ENCODE measurements at regions not wholly inside any gene's neighbourhood (a gene's known extent, or its start where the extent isn't known, plus 50 kb on each side); places are given as distances from the start of the nearest gene placed in this dataset.

- TF ChIP-seq TFCP2L1 (CRISPR knock-in tag; IDR thresholded peaks at IDR 0.05) (no peak), GATA3 (IDR thresholded peaks at IDR 0.05; ENCODE audit: borderline replicate concordance) (no peak), HOXB13 (CRISPR knock-in tag; IDR thresholded peaks at IDR 0.05; ENCODE audit: low read depth) (no peak), RFX5 (IDR thresholded peaks at IDR 0.05) (no peak)
Measured at GRCh38 chr4:134551348-134551747, 349.8 kb upstream of the PABPC4L start (continued).

DNA sequence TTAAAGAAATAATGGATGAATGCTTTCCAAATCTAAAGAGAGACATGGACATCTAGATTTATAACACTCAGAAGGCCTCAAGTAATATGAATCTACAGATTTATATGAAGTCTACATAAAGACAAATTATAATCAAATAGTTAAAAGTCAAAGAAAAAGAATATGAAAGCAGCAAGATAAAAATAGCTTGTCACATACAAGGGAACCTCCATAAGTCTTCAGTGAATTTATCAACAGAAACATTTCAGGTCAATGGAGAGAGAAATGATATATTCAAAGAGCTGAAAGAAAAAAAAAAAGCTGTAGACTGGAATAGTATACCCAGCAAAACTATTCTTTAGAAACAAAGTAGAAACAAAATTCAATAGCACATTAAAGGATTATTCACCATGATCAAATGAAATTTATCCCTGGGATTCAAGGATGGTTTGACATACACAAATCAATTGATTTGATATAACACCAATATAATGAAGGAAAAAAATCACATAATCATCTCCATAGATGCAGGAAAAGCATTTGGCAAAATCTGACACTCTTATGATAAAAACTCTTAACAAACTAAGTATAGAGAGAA, 346.6 kb upstream of the PABPC4L start:
- Histone ChIP-seq H3K9me3 (no peaks in the 10 kb centered on the region; the same call in 2 of the 3 replicates), H3K4me1 (no peaks in the 10 kb centered on the region), H3K27ac (no peak overlapping the region), H3K4me2 (no peak overlapping the region), H3K4me3 (no peak overlapping the region)
- no peak for ATAC-seq
- no peak for DNase-seq (ENCODE audit: low read depth in 1 of 2, low spot score in 1 of 2)
- no peak for FAIRE-seq
- TF ChIP-seq CBX2 (IDR thresholded peaks at IDR 0.05; ENCODE audit: borderline replicate concordance, low read depth) (no peak), RNF2 (IDR thresholded peaks at IDR 0.05; ENCODE audit: borderline replicate concordance, low read depth) (no peak), MAFK (IDR thresholded peaks at IDR 0.05; ENCODE audit: partially characterized antibody) (no peak), CHD4 (IDR thresholded peaks at IDR 0.05; ENCODE audit: borderline replicate concordance) (no peak), RFX5 (IDR thresholded peaks at IDR 0.05) (no peak), MAZ (IDR thresholded peaks at IDR 0.05; ENCODE audit: borderline replicate concordance, low read depth, low read length) (no peak), KDM1A (IDR thresholded peaks at IDR 0.05; ENCODE audit: low read depth) (no peak), HMGXB4 (CRISPR knock-in tag; IDR thresholded peaks at IDR 0.05; ENCODE audit: borderline replicate concordance) (no peak), EHF (CRISPR knock-in tag; IDR thresholded peaks at IDR 0.05) (no peak), CBX8 (IDR thresholded peaks at IDR 0.05) (no peak), SMC3 (IDR thresholded peaks at IDR 0.05) (no peak), FOSB (CRISPR knock-in tag; IDR thresholded peaks at IDR 0.05) (no peak)
- TF ChIP-seq, protein P1, sequence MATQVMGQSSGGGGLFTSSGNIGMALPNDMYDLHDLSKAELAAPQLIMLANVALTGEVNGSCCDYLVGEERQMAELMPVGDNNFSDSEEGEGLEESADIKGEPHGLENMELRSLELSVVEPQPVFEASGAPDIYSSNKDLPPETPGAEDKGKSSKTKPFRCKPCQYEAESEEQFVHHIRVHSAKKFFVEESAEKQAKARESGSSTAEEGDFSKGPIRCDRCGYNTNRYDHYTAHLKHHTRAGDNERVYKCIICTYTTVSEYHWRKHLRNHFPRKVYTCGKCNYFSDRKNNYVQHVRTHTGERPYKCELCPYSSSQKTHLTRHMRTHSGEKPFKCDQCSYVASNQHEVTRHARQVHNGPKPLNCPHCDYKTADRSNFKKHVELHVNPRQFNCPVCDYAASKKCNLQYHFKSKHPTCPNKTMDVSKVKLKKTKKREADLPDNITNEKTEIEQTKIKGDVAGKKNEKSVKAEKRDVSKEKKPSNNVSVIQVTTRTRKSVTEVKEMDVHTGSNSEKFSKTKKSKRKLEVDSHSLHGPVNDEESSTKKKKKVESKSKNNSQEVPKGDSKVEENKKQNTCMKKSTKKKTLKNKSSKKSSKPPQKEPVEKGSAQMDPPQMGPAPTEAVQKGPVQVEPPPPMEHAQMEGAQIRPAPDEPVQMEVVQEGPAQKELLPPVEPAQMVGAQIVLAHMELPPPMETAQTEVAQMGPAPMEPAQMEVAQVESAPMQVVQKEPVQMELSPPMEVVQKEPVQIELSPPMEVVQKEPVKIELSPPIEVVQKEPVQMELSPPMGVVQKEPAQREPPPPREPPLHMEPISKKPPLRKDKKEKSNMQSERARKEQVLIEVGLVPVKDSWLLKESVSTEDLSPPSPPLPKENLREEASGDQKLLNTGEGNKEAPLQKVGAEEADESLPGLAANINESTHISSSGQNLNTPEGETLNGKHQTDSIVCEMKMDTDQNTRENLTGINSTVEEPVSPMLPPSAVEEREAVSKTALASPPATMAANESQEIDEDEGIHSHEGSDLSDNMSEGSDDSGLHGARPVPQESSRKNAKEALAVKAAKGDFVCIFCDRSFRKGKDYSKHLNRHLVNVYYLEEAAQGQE (IDR thresholded peaks at IDR 0.05): no peak
- TF ChIP-seq, protein P2, sequence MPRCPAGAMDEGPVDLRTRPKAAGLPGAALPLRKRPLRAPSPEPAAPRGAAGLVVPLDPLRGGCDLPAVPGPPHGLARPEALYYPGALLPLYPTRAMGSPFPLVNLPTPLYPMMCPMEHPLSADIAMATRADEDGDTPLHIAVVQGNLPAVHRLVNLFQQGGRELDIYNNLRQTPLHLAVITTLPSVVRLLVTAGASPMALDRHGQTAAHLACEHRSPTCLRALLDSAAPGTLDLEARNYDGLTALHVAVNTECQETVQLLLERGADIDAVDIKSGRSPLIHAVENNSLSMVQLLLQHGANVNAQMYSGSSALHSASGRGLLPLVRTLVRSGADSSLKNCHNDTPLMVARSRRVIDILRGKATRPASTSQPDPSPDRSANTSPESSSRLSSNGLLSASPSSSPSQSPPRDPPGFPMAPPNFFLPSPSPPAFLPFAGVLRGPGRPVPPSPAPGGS (IDR thresholded peaks at IDR 0.05): no peak
- TF ChIP-seq, protein P3, sequence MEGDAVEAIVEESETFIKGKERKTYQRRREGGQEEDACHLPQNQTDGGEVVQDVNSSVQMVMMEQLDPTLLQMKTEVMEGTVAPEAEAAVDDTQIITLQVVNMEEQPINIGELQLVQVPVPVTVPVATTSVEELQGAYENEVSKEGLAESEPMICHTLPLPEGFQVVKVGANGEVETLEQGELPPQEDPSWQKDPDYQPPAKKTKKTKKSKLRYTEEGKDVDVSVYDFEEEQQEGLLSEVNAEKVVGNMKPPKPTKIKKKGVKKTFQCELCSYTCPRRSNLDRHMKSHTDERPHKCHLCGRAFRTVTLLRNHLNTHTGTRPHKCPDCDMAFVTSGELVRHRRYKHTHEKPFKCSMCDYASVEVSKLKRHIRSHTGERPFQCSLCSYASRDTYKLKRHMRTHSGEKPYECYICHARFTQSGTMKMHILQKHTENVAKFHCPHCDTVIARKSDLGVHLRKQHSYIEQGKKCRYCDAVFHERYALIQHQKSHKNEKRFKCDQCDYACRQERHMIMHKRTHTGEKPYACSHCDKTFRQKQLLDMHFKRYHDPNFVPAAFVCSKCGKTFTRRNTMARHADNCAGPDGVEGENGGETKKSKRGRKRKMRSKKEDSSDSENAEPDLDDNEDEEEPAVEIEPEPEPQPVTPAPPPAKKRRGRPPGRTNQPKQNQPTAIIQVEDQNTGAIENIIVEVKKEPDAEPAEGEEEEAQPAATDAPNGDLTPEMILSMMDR (IDR thresholded peaks at IDR 0.05): no peak
- ChIA-PET POLR2A (no interaction called here), CTCF (no interaction called here)

Data from A549 (cell line).